ENCODE measurements at regions not wholly inside any gene's neighbourhood (a gene's known extent, or its start where the extent isn't known, plus 50 kb on each side); places are given as distances from the start of the nearest gene placed in this dataset.

- DNase-seq = no peak
These were observed 602.4 kb downstream of the AJAP1 start for GRCh38 chr1:5256793-5257192.

DNA sequence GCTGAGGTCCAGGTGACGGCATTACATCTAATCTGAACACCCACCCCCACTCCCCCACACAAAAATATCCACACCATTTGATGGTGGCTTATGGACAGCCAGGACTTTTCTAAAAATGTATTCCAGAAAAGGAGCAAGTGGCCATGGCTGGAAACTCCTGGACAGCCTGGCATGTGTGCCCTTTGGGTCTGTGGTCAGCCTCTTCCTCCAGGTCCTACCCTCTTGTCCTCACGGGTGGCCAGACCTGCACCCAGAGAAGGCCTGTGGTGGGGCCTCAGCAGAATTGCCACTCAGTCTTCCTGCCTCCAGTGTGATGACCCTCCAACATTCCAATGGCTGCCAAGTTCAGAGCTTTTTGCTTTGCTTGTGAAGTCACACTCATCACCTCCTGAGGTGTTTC is 600.6 kb downstream of the AJAP1 start:
- DNase-seq = no peak

- no peak for DNase-seq
These were observed 599.8 kb downstream of the AJAP1 start for GRCh38 chr1:5254131-5254725.

- no peak for DNase-seq
These were observed 598.6 kb downstream of the AJAP1 start for GRCh38 chr1:5253036-5253435.

DNA sequence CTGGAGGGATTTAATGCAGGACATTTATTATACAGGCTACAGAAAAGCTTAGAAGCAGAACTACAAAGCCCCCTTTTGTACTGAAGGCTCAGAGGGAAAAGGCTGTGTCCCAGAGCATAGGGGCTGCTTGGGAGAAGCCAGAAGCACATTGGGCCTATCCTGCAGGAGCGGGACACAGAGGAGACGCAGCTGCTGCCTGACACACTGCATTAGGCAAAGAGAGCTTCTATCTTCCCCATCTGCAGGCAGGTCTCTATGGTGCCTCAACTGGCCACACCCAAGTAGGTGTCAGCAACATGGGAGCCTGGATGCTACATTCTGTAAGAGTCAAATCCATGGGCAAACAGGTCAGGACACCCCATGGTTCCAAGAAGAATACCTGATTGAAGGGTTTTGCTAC is 595.9 kb downstream of the AJAP1 start:
- DNase-seq = no peak

DNA sequence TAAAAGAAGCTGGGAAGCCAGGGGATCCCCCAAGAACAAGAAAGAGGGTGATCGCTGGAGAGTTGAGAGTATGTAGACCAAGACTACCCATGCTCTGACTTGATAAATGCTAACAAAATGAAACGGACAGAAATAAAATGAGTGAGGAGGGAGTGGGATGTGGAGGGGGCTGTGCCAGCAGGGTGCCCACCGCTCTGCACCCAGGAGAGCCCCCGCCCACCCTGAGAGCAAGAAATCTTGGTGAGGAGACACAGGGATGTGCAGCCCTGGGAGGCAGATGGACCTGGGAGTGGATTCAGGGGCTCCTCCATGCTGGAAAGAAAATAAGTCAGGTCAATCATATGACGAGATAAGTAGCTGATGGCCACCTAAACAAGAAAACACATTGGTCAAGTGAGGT is 590.9 kb downstream of the AJAP1 start:
- DNase-seq = no peak

DNA sequence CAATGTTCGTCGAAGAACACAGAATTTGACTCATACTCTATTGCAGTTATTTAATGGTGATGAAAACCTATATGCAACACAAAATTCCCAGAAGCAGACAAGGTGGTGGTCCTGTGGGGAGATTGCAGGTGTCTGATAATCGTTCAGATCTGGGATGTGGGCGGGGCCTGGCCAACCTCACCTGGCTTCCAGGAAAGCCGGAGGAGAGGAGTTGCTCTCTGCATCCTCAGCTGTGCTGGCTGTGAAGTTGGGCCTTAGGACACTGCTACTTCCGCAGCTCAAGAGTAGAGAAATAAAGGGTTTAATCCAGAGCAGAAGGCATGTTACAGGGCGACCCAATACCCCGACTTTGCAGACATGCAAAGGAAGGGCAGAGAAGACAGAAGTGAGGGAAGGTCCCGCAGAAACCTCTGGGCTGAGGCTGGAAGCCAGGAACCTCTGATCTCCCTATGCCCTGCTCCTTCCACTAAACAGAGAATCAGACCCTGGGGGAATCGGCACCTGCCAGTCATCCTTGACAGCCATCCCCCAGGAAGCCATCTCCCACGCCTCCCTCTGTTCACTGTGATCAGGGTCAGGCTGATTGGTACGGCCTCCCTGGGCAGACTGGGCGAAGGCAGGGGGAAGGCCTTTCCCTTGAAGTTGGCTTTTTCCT is 590.3 kb downstream of the AJAP1 start:
- no peak for DNase-seq

GRCh38 chr1:5242850-5243249 is 588.4 kb downstream of the AJAP1 start:
- no peak for DNase-seq

DNA sequence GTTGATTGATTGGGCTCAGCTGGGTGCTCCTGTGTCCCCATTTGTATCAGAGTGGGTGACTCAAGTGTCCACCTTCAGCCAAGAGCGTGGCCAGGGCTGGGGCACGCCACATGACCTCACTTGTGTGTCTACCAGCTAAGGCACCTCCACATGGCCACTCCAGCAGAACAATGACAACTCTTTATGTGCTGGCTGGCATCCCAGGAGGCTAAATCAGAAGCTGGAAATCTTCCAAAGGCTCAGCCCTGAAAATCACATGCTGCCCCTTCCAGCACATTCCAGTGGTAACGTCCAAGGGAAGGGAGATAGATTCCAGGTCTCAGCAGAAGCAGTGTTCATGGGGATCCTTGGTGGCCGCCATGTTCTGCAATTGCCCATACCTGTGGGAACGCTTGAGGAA is 585.5 kb downstream of the AJAP1 start:
- no peak for DNase-seq

DNA sequence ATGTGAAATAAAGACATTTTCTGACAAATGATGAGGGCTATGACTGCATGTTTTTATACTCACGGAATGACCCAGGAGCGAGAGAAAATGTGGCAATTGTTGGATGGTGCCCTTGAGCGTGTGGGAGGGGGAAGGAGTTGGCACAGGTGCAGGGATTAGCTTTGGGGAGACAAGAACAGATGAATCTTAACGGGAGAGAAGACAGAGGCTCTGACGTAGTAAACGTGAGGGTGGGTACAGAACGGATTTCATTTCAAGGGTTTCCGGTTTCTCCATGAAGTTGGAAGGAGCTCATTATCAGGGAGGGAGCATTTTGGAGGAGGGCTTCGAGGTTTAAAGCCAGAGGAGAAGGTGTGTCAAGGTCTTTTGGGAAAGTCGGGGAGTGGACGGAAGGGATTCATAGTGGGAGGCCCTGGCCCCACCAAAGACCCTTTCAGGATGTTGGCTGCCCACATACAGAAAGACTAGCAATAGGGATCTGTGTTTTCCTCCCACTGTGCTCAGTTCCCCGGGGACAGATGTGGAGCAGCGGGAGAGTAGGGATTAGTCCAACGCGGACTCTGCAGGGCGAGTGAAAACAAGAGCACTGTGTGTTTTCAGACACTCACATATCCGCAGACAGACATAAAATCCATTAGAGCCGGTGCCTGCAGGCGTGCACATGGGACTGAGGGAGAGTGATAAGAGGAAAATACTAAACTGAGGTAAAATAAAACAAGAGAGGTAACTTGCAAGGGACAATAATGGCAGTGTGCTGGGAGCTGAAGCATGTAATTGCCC is 584.1 kb downstream of the AJAP1 start:
- DNase-seq = no peak

DNA sequence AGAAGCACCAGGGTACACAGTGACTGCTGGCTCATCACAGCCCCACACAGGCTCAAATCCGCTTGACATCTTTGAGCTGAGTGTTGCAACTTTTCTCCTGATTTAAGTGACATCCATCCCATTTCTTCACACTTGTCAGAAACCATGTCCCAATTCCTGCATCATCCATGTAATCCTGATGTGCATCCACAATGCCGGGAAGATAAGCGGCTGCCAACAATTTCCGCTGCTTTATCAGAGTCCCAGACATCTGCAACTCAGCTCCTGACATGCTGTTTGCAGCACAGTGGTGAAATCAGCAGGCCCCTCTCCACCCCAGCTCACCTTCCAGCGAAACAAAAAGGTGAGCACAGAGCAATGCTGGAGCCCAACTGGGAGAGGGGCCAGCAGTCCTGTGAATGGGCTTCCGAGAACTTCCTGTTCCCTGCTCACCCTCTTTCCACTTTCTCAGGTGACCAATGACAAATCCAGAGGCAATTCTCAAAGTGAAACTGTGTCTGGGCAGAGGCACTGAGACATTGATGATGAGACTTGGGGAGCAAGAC is 581.0 kb downstream of the AJAP1 start:
- no peak for DNase-seq

- no peak for DNase-seq
These were observed 578.1 kb downstream of the AJAP1 start for GRCh38 chr1:5232537-5232936.

DNA sequence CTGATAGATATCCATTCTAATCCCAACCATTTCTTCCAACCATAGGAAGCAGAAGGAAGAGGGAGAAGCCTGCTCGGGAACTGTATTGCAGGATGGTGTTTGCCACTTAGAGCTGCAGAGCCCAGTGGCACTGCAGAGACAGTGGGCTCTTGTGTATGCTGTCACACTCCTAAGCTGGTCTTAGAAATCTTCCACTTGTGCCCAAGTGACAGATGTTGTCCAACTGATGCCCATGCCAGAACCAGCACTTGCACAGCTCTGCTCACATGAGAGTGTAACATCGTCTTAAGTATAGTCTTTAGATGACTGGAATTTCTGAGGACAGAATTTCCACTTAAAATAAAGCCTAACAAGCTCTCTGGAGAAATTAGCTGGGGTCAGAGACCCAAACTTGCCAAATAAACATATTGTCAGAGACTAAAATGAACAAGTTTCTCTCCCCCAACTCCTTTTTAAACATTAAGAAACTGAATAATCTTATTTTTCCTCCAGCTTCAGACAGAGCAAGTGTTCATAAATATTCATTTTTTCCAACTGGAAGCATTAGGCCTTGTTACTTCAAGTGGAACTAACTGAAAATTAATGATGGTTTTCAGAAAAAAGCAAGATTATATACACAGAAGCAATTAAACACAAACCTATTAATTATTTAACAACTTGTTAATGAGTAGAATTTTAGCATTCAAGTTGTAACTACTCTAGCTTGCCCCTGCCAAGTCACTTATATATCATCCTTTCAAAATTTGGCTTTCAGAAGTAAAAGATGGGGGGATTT is 577.3 kb downstream of the AJAP1 start:
- DNase-seq = no peak

GRCh38 chr1:5227114-5227513 is 572.7 kb downstream of the AJAP1 start:
- DNase-seq = no peak

GRCh38 chr1:5225707-5226704 is 571.6 kb downstream of the AJAP1 start:
- DNase-seq = no peak

GRCh38 chr1:5223206-5223605 is 568.8 kb downstream of the AJAP1 start:
- no peak for DNase-seq

GRCh38 chr1:5222626-5223025 is 568.2 kb downstream of the AJAP1 start:
- no peak for DNase-seq

DNA sequence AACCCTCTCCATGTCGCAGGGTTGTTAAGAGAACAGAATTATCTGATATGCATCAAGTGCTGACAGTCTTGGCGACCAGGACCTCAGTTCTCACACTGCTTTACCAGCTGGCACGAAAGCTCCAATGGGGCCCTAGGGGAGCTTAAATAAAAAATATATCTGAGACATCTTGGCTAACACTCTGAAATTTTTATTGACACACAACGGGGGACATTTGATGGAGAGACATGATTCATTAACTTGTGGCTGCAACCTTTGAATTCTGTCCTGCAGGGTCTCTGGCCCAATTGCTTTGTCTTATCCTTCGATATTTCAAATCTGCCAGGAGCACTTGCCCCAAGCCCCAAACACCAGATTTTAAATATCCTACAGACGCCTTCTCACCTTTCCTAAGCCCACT is 567.0 kb downstream of the AJAP1 start:
- no peak for DNase-seq

- DNase-seq = no peak
These were observed 566.4 kb downstream of the AJAP1 start for GRCh38 chr1:5220821-5221220.

GRCh38 chr1:5220421-5220820 is 566.0 kb downstream of the AJAP1 start:
- no peak for DNase-seq

GRCh38 chr1:5200006-5200405 is 545.6 kb downstream of the AJAP1 start:
- DNase-seq = no peak

DNA sequence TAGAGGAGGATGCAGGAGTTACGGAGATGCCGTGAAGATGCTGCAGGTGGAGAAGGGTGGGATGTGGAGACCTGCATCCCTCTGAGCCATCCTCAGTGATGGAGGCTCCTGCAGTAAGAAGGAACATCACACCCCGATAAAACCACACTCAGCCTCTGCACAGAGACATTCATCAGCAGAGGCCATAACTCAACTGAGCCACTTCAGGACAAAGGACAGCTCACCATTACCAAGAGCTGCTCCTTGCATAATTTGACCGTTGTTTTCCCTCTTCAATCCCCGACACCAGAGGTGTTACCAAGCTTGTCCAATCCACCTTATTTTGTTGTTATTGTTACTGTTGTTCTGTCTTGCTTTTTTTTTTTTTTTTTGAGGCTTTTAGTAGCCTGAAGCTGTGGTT is 543.9 kb downstream of the AJAP1 start:
- DNase-seq = no peak
